AG04450 (cell line): ENCODE measurements at regions not wholly inside any gene's neighbourhood (a gene's known extent, or its start where the extent isn't known, plus 50 kb on each side); places are given as distances from the start of the nearest gene placed in this dataset.

Source experiments
- CTCF ChIA-PET: fragments of 300-600, 350-600 bp; formaldehyde crosslinking; extraction: SDS; loops from one replicate; lab custom pipeline; 2022; ENCODE audit warnings: antibody characterized with exemption, inconsistent platforms; lab: Charles Lee
- POLR2A ChIA-PET: fragments of 350-600 bp; formaldehyde crosslinking; extraction: SDS; loops from one replicate; lab custom pipeline; 2021; ENCODE audit warnings: antibody characterized with exemption, inconsistent platforms; lab: Yijun Ruan, JAX
- DNase-seq: peaks from one replicate; pipeline ENCODE4 v3.0.0-alpha.2; 2011; ENCODE audit warnings: low read depth, low spot score
- H3K27ac ChIP-seq: one replicate; pipeline ENCODE4 v1.5.1; 2012; ENCODE audit warnings: low read depth, low read length, control low read depth
- H3K27me3 ChIP-seq: one replicate; pipeline ENCODE4 v1.6.0; 2012; ENCODE audit warnings: low read length; ENCODE audit not compliant: control insufficient read depth, insufficient read depth
- H3K4me3 ChIP-seq: 2 replicates; pipeline ENCODE4 v1.5.1; 2011; ENCODE audit warnings: mild to moderate bottlenecking, low read depth, low read length, control low read depth
- H3K9me3 ChIP-seq: 2 replicates; pipeline ENCODE4 v1.5.1; 2012; ENCODE audit warnings: low read length; ENCODE audit not compliant: control insufficient read depth, insufficient read depth
- TF ChIP-seq, protein P1 (sequence below): IDR thresholded peaks from 2 replicates; pipeline ENCODE4 v1.5.1; 2011; ENCODE audit warnings: low read depth, low read length, control low read depth, inconsistent platforms

DNA sequence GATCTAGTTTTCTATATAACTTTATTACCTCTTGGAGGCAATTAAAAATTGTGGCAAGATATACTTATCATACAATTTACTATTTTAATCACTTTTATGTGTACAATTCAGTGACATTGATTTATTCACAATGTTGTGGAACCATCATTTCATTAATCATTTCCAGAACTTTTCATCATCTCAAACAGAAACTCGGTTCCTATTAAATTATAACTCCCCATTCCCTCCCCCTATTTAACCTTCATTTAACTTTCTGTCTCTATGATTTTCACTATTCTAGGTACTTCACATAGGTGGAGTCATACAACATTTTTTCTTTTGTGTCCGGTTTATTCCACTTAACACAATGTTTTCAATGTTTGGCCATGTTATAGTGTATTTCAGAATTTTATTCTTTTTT is 252.8 kb downstream of the REEP3 start:
- H3K27me3 ChIP-seq: no peaks in the 10 kb centered on the region
- CTCF ChIA-PET: interaction anchor here (1.1 kb wide), 1 partner anchor 46 kb away, joined by 3 read pairs; no protein-coding TSS in a partner anchor
- DNase-seq: no peak
- no peak overlapping the region for H3K27ac ChIP-seq
- no peaks in the 10 kb centered on the region; the same call in 1 of the 2 replicates for H3K9me3 ChIP-seq
- POLR2A ChIA-PET: no interaction called here
- H3K4me3 ChIP-seq: no peak overlapping the region
- TF ChIP-seq, protein P1, sequence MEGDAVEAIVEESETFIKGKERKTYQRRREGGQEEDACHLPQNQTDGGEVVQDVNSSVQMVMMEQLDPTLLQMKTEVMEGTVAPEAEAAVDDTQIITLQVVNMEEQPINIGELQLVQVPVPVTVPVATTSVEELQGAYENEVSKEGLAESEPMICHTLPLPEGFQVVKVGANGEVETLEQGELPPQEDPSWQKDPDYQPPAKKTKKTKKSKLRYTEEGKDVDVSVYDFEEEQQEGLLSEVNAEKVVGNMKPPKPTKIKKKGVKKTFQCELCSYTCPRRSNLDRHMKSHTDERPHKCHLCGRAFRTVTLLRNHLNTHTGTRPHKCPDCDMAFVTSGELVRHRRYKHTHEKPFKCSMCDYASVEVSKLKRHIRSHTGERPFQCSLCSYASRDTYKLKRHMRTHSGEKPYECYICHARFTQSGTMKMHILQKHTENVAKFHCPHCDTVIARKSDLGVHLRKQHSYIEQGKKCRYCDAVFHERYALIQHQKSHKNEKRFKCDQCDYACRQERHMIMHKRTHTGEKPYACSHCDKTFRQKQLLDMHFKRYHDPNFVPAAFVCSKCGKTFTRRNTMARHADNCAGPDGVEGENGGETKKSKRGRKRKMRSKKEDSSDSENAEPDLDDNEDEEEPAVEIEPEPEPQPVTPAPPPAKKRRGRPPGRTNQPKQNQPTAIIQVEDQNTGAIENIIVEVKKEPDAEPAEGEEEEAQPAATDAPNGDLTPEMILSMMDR: no peak

DNA sequence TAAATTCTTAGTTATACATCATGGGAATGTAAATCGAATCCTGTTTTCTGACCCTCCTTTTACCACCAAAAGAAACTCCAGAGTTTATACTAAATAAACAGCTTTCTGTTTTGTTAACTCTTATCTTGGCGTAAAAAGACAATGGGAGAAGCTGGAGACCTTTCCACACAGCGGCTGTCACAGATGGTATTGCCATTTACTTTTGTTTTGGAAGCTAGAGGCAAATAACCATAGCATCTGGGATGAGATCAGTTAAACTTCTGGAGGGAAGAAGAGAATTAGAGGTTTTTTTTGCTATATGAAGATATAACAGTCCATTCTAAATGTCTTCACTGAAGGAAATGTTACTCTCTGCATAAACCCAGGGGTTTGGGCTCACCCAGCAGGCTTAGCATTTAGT is 258.9 kb downstream of the REEP3 start:
- no peak for DNase-seq
- no peaks in the 10 kb centered on the region for H3K27me3 ChIP-seq
- no peak overlapping the region for H3K27ac ChIP-seq
- TF ChIP-seq, protein P1: no peak
- POLR2A ChIA-PET: no interaction called here
- H3K9me3 ChIP-seq: no peaks in the 10 kb centered on the region; the same call in 1 of the 2 replicates
- H3K4me3 ChIP-seq: no peak overlapping the region
- CTCF ChIA-PET: no interaction called here

DNA sequence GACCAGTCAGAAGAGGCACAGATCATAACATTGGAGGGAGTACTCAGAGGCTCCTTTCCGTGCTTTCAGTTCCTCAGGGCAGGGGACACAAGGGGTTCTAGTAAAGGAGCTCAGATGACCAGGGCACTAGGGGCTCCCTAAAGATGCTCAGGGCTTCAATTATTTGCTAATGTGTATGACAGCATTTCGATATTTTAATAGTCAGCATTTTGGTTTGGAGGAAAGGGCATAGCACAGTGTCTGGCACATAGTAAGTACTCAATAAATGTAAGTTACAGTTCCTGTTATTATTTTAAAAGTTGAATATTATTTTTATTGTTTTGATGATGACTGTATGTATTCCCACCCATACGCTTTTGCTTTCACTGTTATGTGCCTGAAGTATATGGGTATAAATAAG is 260.0 kb downstream of the REEP3 start:
- TF ChIP-seq, protein P1: no peak
- no peaks in the 10 kb centered on the region for H3K27me3 ChIP-seq
- CTCF ChIA-PET: no interaction called here

DNA sequence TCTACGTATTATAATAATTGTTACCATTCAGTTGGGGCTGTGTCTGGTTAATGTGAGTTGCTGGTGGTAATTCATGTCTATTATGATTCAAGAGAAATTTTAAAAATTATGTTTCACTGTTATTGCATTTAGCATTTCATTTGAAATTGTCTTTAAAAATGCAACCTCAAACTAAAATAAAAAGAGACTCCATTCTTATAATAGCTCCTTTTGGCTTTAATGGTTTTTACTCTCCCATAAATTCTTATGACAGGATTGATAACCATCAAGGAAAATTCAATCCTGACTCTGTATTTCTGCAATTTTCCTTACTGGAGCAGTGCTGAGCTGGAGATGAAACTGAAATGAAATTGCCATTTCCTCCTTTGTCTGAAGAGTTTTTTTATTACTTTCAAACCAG is 262.7 kb downstream of the REEP3 start:
- no peak overlapping the region for H3K4me3 ChIP-seq
- no peaks in the 10 kb centered on the region for H3K27me3 ChIP-seq
- TF ChIP-seq, protein P1: no peak
- no peak for DNase-seq
- CTCF ChIA-PET: interaction anchor here (0.8 to 1.0 kb wide), 2 partner anchors 16 to 36 kb away, joined by 3 read pairs; no protein-coding TSS in a partner anchor
- POLR2A ChIA-PET: no interaction called here
- no peaks in the 10 kb centered on the region for H3K9me3 ChIP-seq
- no peak overlapping the region for H3K27ac ChIP-seq

More for the DNA sequence above, 260.0 kb downstream of the REEP3 start:
- Histone ChIP-seq H3K9me3 (no peaks in the 10 kb centered on the region; the same call in 1 of the 2 replicates), H3K27ac (no peak overlapping the region), H3K4me3 (no peak overlapping the region)
- DNase-seq: no peak
- POLR2A ChIA-PET: no interaction called here

DNA sequence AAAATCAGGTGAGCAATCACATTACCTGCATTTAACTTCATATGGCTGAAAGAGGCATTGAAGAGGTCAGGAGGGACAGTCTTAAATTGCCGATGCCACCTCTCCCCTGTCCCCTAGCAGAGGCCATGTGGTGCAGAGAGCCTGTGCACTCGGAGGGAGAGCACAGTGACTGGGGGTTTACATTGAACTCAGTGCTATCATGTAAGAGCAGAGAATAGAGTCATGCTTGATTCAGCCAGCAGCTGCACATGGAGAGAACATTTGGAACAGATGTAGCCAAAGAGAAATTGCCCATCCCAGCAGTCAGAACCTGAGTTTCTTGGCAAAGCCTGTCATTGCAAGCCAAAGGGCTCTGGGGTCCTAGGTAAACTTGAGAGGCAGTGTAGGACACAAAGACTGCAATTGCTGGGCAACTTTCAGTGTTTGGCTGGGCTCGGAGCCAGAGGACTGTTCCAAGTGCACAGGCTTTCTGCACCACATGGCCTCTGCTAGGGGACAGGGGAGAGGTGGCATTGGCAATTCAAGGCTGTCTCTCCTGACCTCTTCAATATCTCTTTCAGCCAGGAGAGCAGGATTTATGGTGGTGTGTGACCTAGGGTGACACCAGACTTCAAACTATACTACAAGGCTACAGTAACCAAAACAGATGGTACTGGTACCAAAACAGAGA is 267.1 kb downstream of the REEP3 start:
- H3K9me3 ChIP-seq: no peaks in the 10 kb centered on the region
- POLR2A ChIA-PET: no interaction called here
- CTCF ChIA-PET: no interaction called here

More for the DNA sequence above, 267.1 kb downstream of the REEP3 start:
- TF ChIP-seq, protein P1: no peak
- no peaks in the 10 kb centered on the region for H3K27me3 ChIP-seq
- no peak overlapping the region for H3K27ac ChIP-seq
- DNase-seq: no peak
- no peak overlapping the region for H3K4me3 ChIP-seq
